GM23248 (cell line): ENCODE measurements at regions not wholly inside any gene's neighbourhood (a gene's known extent, or its start where the extent isn't known, plus 50 kb on each side); places are given as distances from the start of the nearest gene placed in this dataset.

ENCODE experiments used
- DNase-seq: peaks from one replicate; pipeline ENCODE4 v3.0.0-alpha.2; 2015
- H2AFZ ChIP-seq: fragments of 200-600 bp; sonication (generic); 2 replicates; pipeline ENCODE4 v1.6.1; 2016; ENCODE audit warnings: antibody characterized with exemption
- H3F3A ChIP-seq: fragments of 200-600 bp; sonication (generic); 2 replicates; pipeline ENCODE4 v1.6.1; 2016; ENCODE audit warnings: mild to moderate bottlenecking, antibody characterized with exemption, mixed run types; ENCODE audit not compliant: insufficient read depth
- H3K27ac ChIP-seq: fragments of 200-600 bp; sonication (generic); 2 replicates; pipeline ENCODE4 v1.5.1; 2016; ENCODE audit warnings: mild to moderate bottlenecking
- H3K27me3 ChIP-seq: fragments of 200-600 bp; sonication (generic); replicated peaks from 2 replicates; pipeline ENCODE4 v1.6.1; 2016; ENCODE audit warnings: mild to moderate bottlenecking; ENCODE audit not compliant: insufficient read depth
- H3K36me3 ChIP-seq: fragments of 200-600 bp; sonication (generic); 2 replicates; pipeline ENCODE4 v1.6.1; 2016; ENCODE audit warnings: low read depth, mild to moderate bottlenecking
- H3K4me1 ChIP-seq: fragments of 200-600 bp; sonication (generic); 2 replicates; pipeline ENCODE4 v1.6.1; 2016; ENCODE audit warnings: mild to moderate bottlenecking; ENCODE audit not compliant: insufficient read depth
- H3K4me2 ChIP-seq: fragments of 200-600 bp; sonication (generic); one replicate; pipeline ENCODE4 v1.6.1; 2016; ENCODE audit warnings: mild to moderate bottlenecking; ENCODE audit not compliant: unreplicated experiment
- H3K4me3 ChIP-seq: fragments of 200-600 bp; sonication (generic); 2 replicates; pipeline ENCODE4 v1.5.1; 2016; ENCODE audit warnings: mild to moderate bottlenecking
- H3K79me2 ChIP-seq: fragments of 200-600 bp; sonication (generic); 2 replicates; pipeline ENCODE4 v1.6.1; 2016; ENCODE audit warnings: mild to moderate bottlenecking; ENCODE audit not compliant: insufficient read depth
- H3K9ac ChIP-seq: fragments of 200-600 bp; sonication (generic); 2 replicates; pipeline ENCODE4 v1.6.1; 2016; ENCODE audit warnings: mild to moderate bottlenecking
- H3K9me2 ChIP-seq: fragments of 200-600 bp; sonication (generic); 2 replicates; pipeline ENCODE4 v1.6.1; 2016; ENCODE audit warnings: mixed run types, mild to moderate bottlenecking, moderate library complexity; ENCODE audit not compliant: insufficient read depth
- H3K9me3 ChIP-seq: fragments of 200-600 bp; sonication (generic); one replicate; pipeline ENCODE4 v1.6.1; 2017; ENCODE audit warnings: low read depth
- H4K20me1 ChIP-seq: fragments of 200-600 bp; sonication (generic); 2 replicates; pipeline ENCODE4 v1.6.0; 2016; ENCODE audit not compliant: insufficient read depth
- EZH2 ChIP-seq: fragments of 200-600 bp; sonication (generic); IDR thresholded peaks from 2 replicates; pipeline ENCODE4 v1.6.1; 2018; ENCODE audit warnings: antibody characterized with exemption, mild to moderate bottlenecking; ENCODE audit not compliant: insufficient read depth, poor library complexity, severe bottlenecking
- EZH2phosphoT487 ChIP-seq: fragments of 200-600 bp; sonication (generic); IDR thresholded peaks from 2 replicates; pipeline ENCODE4 v1.6.1; 2018; ENCODE audit warnings: antibody characterized with exemption, moderate library complexity, mild to moderate bottlenecking, low read depth; ENCODE audit not compliant: insufficient read depth
- WGBS, 2 experiments: methylation state at CpG; one replicate each; pipeline ENCODE4 v1.1.6; 2015 to 2017; ENCODE audit warnings: low lambda C conversion rate in 2 of 2, low coverage in 1 of 2; ENCODE audit errors: missing lambda C conversion rate in 2 of 2; 5-methylcytosine and 5-hydroxymethylcytosine counted together
- in situ Hi-C: fragments of 300-500 bp; cut with MboI; formaldehyde crosslinking; loops from 2 replicates; pipeline ENCODE4 v1.15.0; 2020

DNA sequence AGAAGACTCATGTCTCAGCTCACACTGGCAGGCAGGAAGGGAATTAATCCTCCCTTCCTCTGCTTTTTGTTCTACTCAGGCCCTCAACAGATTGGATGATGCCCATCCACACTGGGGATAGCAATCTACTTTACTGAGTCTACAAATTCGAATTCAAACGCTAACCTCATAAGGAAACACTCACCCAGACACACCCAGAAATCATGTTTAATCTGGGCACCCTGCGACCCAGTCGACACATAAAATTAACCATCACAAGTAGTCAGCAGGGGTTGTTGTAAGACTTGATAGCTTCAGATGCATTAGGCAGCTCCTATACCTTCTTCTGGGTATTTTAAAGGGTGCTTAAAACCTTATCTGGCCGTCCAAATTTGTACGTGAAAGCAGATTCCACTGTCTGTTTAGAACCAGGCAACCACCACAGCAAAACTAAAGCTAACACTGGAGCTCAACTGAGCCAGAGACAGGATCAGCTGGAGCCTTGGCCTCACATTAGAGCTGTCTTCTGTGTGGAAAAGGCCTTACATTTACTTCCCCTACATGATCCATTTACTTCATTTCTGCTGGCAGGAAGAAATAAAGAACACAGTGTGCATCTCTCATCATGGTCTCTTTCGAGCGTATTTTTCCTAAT, 407.3 kb upstream of the PPP2R3A start:
- H3K9me3 ChIP-seq = no peaks in the 10 kb centered on the region
- no peak for TF ChIP-seq EZH2
- no peak for TF ChIP-seq EZH2phosphoT487
- no peaks in the 10 kb centered on the region for H3F3A ChIP-seq
- WGBS, 2 experiments = 47 to 49% methylated on average over 8 of the region's 8 CpGs
- no peak overlapping the region for H3K27ac ChIP-seq
- no peaks in the 10 kb centered on the region for H4K20me1 ChIP-seq
- H2AFZ ChIP-seq = no peak overlapping the region
- H3K4me2 ChIP-seq = no peak overlapping the region
- H3K27me3 ChIP-seq = no peaks in the 10 kb centered on the region; the same call in 1 of the 2 replicates
- H3K4me3 ChIP-seq = no peak overlapping the region
- in situ Hi-C loops = no loop called here
- H3K79me2 ChIP-seq = no peaks in the 10 kb centered on the region
- H3K9ac ChIP-seq = no peak overlapping the region
- no peaks in the 10 kb centered on the region for H3K9me2 ChIP-seq
- DNase-seq = no peak
- H3K4me1 ChIP-seq = no peaks in the 10 kb centered on the region
- no peaks in the 10 kb centered on the region for H3K36me3 ChIP-seq

DNA sequence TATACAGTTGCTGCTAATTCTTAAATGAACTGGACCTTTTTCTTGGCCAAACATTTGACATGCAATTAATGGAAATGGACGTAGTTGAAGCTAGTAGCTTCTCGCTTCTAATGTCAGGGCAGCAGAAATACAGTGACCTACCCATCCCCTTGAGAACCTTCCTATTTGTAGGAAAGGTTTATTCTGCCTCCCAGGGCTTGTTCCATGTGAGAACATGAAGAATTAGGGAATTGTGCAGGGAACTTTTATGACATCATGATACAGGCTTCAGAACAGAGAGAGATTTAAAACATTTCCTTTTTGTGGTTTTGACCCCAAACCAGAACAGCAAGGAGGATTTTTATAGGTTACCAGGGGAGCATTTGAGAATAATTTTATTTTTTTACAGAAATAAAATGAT, 406.6 kb upstream of the PPP2R3A start:
- Histone ChIP-seq H4K20me1 (no peaks in the 10 kb centered on the region), H3K9me3 (no peaks in the 10 kb centered on the region), H3K27me3 (no peaks in the 10 kb centered on the region; the same call in 1 of the 2 replicates), H2AFZ (no peak overlapping the region), H3K36me3 (no peaks in the 10 kb centered on the region), H3K4me3 (no peak overlapping the region), H3K9me2 (no peaks in the 10 kb centered on the region), H3K4me2 (no peak overlapping the region), H3K79me2 (no peaks in the 10 kb centered on the region), H3K27ac (no peak overlapping the region), H3F3A (no peaks in the 10 kb centered on the region), H3K9ac (no peak overlapping the region), H3K4me1 (no peaks in the 10 kb centered on the region)
- in situ Hi-C loops = no loop called here
- DNase-seq = no peak
- 6 to 9% methylated on average over 2 of the region's 2 CpGs for WGBS, 2 experiments
- no peak for TF ChIP-seq EZH2phosphoT487
- no peak for TF ChIP-seq EZH2

DNA sequence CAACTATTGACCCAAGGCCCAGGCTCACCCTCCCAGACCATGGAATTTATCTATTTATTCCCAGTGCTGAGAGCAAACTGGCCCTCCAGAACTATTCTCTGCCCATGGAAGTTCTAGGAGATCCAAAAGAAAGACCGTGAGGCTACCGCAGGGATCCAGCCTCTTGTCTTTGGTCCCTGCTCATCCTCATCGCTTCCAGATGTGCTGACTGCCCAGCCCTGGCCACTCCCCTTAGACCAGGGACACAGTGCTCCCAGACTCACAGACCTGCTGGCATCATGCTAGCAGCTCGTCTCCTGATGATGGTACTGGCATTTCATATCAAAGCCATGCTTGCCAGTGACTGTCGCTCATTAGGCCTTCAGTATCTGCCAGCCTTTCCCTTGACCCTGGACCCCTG, 405.7 kb upstream of the PPP2R3A start:
- no peak overlapping the region for H2AFZ ChIP-seq
- 2 to 5% methylated on average over 5 of the region's 5 CpGs for WGBS, 2 experiments
- no peaks in the 10 kb centered on the region; the same call in 1 of the 2 replicates for H3K27me3 ChIP-seq
- H3K79me2 ChIP-seq = no peaks in the 10 kb centered on the region
- H3K4me1 ChIP-seq = no peaks in the 10 kb centered on the region
- no peak for DNase-seq
- H3K27ac ChIP-seq = no peak overlapping the region
- H3K9me2 ChIP-seq = no peaks in the 10 kb centered on the region
- no peak overlapping the region for H3K4me2 ChIP-seq
- H3K9ac ChIP-seq = no peak overlapping the region
- H3K36me3 ChIP-seq = no peaks in the 10 kb centered on the region
- in situ Hi-C loops = no loop called here
- H3K4me3 ChIP-seq = no peak overlapping the region
- no peaks in the 10 kb centered on the region for H3F3A ChIP-seq
- H3K9me3 ChIP-seq = no peaks in the 10 kb centered on the region
- no peaks in the 10 kb centered on the region for H4K20me1 ChIP-seq
- TF ChIP-seq EZH2 (no peak), EZH2phosphoT487 (no peak)

DNA sequence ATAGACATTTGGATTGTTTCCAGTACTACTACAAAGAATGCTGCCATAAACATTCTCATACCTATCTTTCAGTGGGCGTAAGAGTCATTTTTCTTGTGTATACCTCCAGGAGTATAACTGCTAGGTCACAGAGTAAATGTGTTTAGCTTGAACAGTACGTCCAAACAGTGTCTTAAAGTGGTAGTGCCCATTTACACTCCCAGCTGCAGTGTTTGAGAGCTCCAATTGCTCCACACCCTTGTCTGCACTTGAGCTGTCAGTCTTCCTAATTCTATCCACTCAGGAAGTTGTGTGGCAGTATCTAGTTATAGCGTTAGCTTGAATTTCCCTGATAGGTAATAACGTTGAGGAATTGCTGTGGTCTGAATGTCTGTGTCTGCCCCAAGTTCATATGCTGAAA, 404.7 kb upstream of the PPP2R3A start:
- Histone ChIP-seq H3K27me3 (no peaks in the 10 kb centered on the region; the same call in 1 of the 2 replicates), H3K9me2 (no peaks in the 10 kb centered on the region), H3K27ac (no peak overlapping the region), H3K36me3 (no peaks in the 10 kb centered on the region), H3K4me2 (no peak overlapping the region), H3K4me3 (no peak overlapping the region), H3K4me1 (no peaks in the 10 kb centered on the region), H4K20me1 (no peaks in the 10 kb centered on the region), H3K9me3 (no peaks in the 10 kb centered on the region), H3F3A (no peaks in the 10 kb centered on the region), H2AFZ (no peak overlapping the region), H3K9ac (no peak overlapping the region), H3K79me2 (no peaks in the 10 kb centered on the region)
- in situ Hi-C loops = no loop called here
- TF ChIP-seq EZH2 (no peak), EZH2phosphoT487 (no peak)
- DNase-seq = no peak
- 35 to 37% methylated on average over 4 of the region's 4 CpGs for WGBS, 2 experiments
